HCT116 (cell line): ENCODE measurements at regions not wholly inside any gene's neighbourhood (a gene's known extent, or its start where the extent isn't known, plus 50 kb on each side); places are given as distances from the start of the nearest gene placed in this dataset.

ENCODE experiments used
- ATAC-seq: fragments of 200-7000 bp; cut with Tn5 transposase; 2 replicates; pipeline ENCODE4 v1.9.1; 2020; ENCODE audit warnings: mild to moderate bottlenecking, moderate library complexity
- BruUV-seq: library from RNA; stranded (reverse); fragments of 400-500 nt; replicated peaks from 2 replicates; lab custom pipeline; 2021; lab: Mats Ljungman, UMichigan
- CTCF ChIA-PET: fragments of 300-600 bp; sonication (Branson Sonifier 250); formaldehyde crosslinking; loops from one replicate; lab custom pipeline; 2021; ENCODE audit warnings: antibody characterized with exemption; lab: Charles Lee
- POLR2A ChIA-PET: fragments of 300-600, 350-600 bp; sonication (Branson Sonifier 250); formaldehyde crosslinking; loops from one replicate; lab custom pipeline; 2021; ENCODE audit warnings: antibody characterized with exemption; lab: Charles Lee
- RAD21 ChIA-PET, 2 experiments: fragments of 300-600 bp; sonication (Branson Sonifier 250); formaldehyde crosslinking; loops; one replicate each; lab custom pipeline; 2023; ENCODE audit warnings: low total read pairs in 2 of 2; ENCODE audit not compliant: uncharacterized antibody in 2 of 2, unreplicated experiment in 2 of 2, low non-redundant PET in 1 of 2; lab: Charles Lee
- DNase-seq: peaks from one replicate; pipeline ENCODE4 v3.0.0-alpha.2; 2010; ENCODE audit warnings: low read depth, low spot score
- H2AFZ ChIP-seq: fragments of 200-600 bp; shearing (Covaris generic), sonication (generic); 2 replicates; pipeline ENCODE4 v1.6.1; 2017; ENCODE audit warnings: low read depth, mixed run types, mixed read lengths, antibody characterized with exemption, low read length; ENCODE audit not compliant: poor library complexity, severe bottlenecking
- H3K27ac ChIP-seq: 2 replicates; pipeline ENCODE4 v1.5.1; 2012; ENCODE audit warnings: low read depth, low read length
- H3K27me3 ChIP-seq: fragments of 200-600 bp; sonication (generic); 2 replicates; pipeline ENCODE4 v1.6.1; 2016; ENCODE audit warnings: mixed run types, low read length, mixed read lengths; ENCODE audit not compliant: insufficient read depth
- H3K36me3 ChIP-seq, 2 experiments: fragments of 200-500 bp in 1 of 2; fragments of 200-600 bp in 1 of 2; sonication (Bioruptor generic) in 1 of 2; sonication (generic) in 1 of 2; 2 replicates each; pipeline versions ENCODE4 v1.5.1 to v1.6.1; 2014 to 2016; ENCODE audit warnings: low read length in 2 of 2, inconsistent platforms in 1 of 2, mixed read lengths in 1 of 2, mixed run types in 1 of 2; ENCODE audit not compliant: insufficient read depth in 2 of 2, control insufficient read depth in 1 of 2
- H3K4me1 ChIP-seq, 2 experiments: fragments of 200-600 bp in 1 of 2; sonication (generic) in 1 of 2; 2 replicates each; pipeline versions ENCODE4 v1.5.1 to v1.6.1; 2012 to 2017; ENCODE audit warnings: low read length in 2 of 2, inconsistent platforms in 1 of 2, mild to moderate bottlenecking in 1 of 2, mixed read lengths in 1 of 2, mixed run types in 1 of 2, moderate library complexity in 1 of 2; ENCODE audit not compliant: insufficient read depth in 2 of 2, control insufficient read depth in 1 of 2
- H3K4me2 ChIP-seq: fragments of 200-600 bp; sonication (generic); 2 replicates; pipeline ENCODE4 v1.6.1; 2017; ENCODE audit warnings: mixed run types, low read length, mixed read lengths
- H3K4me3 ChIP-seq, 2 experiments: fragments of 200-600 bp in 1 of 2; sonication (generic) in 1 of 2; replicated peaks in 1 of 2; 2 replicates each; pipeline ENCODE4 v1.5.1; 2011 to 2016; ENCODE audit warnings: low read length in 2 of 2, control low read depth in 1 of 2, low read depth in 1 of 2, mild to moderate bottlenecking in 1 of 2, mixed read lengths in 1 of 2, mixed run types in 1 of 2
- H3K79me2 ChIP-seq: fragments of 200-600 bp; sonication (generic); 2 replicates; pipeline ENCODE4 v1.6.1; 2017; ENCODE audit warnings: mild to moderate bottlenecking, mixed run types, low read length, moderate library complexity, mixed read lengths; ENCODE audit not compliant: insufficient read depth
- H3K9ac ChIP-seq: fragments of 200-600 bp; sonication (generic); 2 replicates; pipeline ENCODE4 v1.6.1; 2016; ENCODE audit warnings: low read length, mixed read lengths
- H3K9me2 ChIP-seq: fragments of 200-600 bp; sonication (generic), shearing (Covaris generic); 2 replicates; pipeline ENCODE4 v1.6.1; 2017; ENCODE audit warnings: mixed run types, mild to moderate bottlenecking, moderate library complexity; ENCODE audit not compliant: insufficient read depth
- H3K9me3 ChIP-seq, 2 experiments: fragments of 200-500 bp in 1 of 2; fragments of 200-600 bp in 1 of 2; sonication (Bioruptor generic) in 1 of 2; sonication (generic) in 1 of 2; 2 replicates each; pipeline ENCODE4 v1.6.1; 2014 to 2017; ENCODE audit warnings: low read length in 2 of 2, mixed read lengths in 2 of 2, inconsistent platforms in 1 of 2, low read depth in 1 of 2, mild to moderate bottlenecking in 1 of 2, mixed run types in 1 of 2, moderate library complexity in 1 of 2; ENCODE audit not compliant: control insufficient read depth in 1 of 2, insufficient read depth in 1 of 2
- H4K20me1 ChIP-seq: fragments of 200-600 bp; sonication (generic), shearing (Covaris generic); 2 replicates; pipeline ENCODE4 v1.6.1; 2017; ENCODE audit warnings: mixed run types, mild to moderate bottlenecking, moderate library complexity; ENCODE audit not compliant: insufficient read depth
- CBX3 ChIP-seq: IDR thresholded peaks from 2 replicates; pipeline ENCODE4 v1.6.1; 2012; ENCODE audit warnings: low read depth
- CEBPB ChIP-seq: IDR thresholded peaks from 2 replicates; pipeline ENCODE4 v1.6.1; 2012; ENCODE audit warnings: low read depth
- EGR1 ChIP-seq: IDR thresholded peaks from 2 replicates; pipeline ENCODE4 v1.6.1; 2012; ENCODE audit warnings: low read depth
- EZH2 ChIP-seq: fragments of 200-600 bp; sonication (generic); IDR thresholded peaks from 2 replicates; pipeline ENCODE4 v1.6.1; 2017; ENCODE audit warnings: antibody characterized with exemption, mixed run types
- POLR2AphosphoS5 ChIP-seq: IDR thresholded peaks from 2 replicates; pipeline ENCODE4 v1.6.1; 2011; ENCODE audit warnings: mild to moderate bottlenecking, low read depth, low read length, moderate library complexity
- SIN3A ChIP-seq: IDR thresholded peaks from 2 replicates; pipeline ENCODE4 v1.6.1; 2012; ENCODE audit warnings: low read depth
- SP1 ChIP-seq: IDR thresholded peaks from 2 replicates; pipeline ENCODE4 v1.6.1; 2012; ENCODE audit warnings: low read depth
- SRF ChIP-seq: IDR thresholded peaks from 2 replicates; pipeline ENCODE4 v1.6.1; 2012; ENCODE audit warnings: low read depth
- TCF7L2 ChIP-seq: IDR thresholded peaks from 2 replicates; pipeline ENCODE4 v1.7.0; 2011; ENCODE audit warnings: borderline replicate concordance, inconsistent platforms; ENCODE audit not compliant: insufficient read depth, insufficient read length; ENCODE audit errors: extremely low read depth
- YY1 ChIP-seq: IDR thresholded peaks from 2 replicates; pipeline ENCODE4 v1.6.1; 2011; ENCODE audit warnings: low read length, low read depth, moderate library complexity, mild to moderate bottlenecking; ENCODE audit not compliant: insufficient replicate concordance; ENCODE audit errors: extremely low read depth
- ZFX ChIP-seq: fragments of 450-650 bp; IDR thresholded peaks from 2 replicates; pipeline ENCODE4 v1.6.1; 2017
- intact Hi-C: fragments of 100-400 bp; cut with micrococcal nuclease; formaldehyde crosslinking; loops from 2 replicates; pipeline ENCODE4 v1.10.0; 2022
- TF ChIP-seq, protein P1 (sequence below): IDR thresholded peaks from 2 replicates; pipeline ENCODE4 v1.6.1; 2012; ENCODE audit warnings: low read depth

DNA sequence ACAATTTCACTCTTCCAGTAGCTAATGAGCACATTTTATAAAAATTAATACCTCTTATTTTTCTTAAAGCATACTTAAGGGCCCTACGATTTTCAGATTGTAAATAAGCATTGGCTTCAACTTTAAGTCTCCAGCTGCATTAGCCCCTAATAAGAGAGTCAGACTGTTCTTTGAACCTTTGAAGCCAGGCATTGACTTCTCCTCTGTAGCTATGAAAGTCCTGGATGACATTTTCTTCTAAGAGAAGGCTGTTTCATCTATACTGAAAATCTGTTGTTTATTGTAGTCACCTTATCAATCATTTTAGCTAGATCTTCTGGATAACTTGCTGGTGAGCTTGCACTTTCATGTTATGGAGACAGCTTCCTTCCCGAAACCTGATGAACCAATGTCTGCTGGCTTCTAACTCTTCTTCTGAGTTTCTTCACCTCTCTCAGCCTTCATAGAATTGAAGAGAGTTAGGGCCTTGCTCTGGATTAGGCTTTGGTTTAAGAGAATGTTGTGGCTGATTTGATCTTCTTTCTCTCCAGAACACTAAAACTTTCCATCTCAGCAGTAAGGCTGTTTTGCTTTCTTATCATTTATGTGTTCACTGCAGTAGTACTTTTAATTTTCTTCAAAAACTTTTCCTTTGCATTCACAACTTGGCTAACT, 377.1 kb upstream of the RGS6 start:
- ChIA-PET CTCF (no interaction called here), POLR2A (no interaction called here), RAD21 (no interaction called here)
- no peaks in the 10 kb centered on the region for H3K4me1 ChIP-seq
- no peaks in the 10 kb centered on the region for H3K27me3 ChIP-seq
- H3K27ac ChIP-seq, result no peak overlapping the region
- no peak overlapping the region for H3K9ac ChIP-seq
- DNase-seq (no peak), ATAC-seq (no peak)
- no peak overlapping the region for H3K4me2 ChIP-seq
- H2AFZ ChIP-seq, result no peak overlapping the region
- no peaks in the 10 kb centered on the region for H4K20me1 ChIP-seq
- no peaks in the 10 kb centered on the region for H3K9me3 ChIP-seq
- H3K79me2 ChIP-seq, result no peaks in the 10 kb centered on the region
- H3K36me3 ChIP-seq, result no peaks in the 10 kb centered on the region
- no peaks in the 10 kb centered on the region for H3K9me2 ChIP-seq
- H3K4me3 ChIP-seq, result no peak overlapping the region
- TF ChIP-seq SIN3A (no peak), POLR2AphosphoS5 (no peak), YY1 (no peak), CEBPB (no peak), SRF (no peak), ZFX (no peak), EGR1 (no peak), TCF7L2 (no peak), SP1 (no peak), EZH2 (no peak), CBX3 (no peak)
- TF ChIP-seq, protein P1, sequence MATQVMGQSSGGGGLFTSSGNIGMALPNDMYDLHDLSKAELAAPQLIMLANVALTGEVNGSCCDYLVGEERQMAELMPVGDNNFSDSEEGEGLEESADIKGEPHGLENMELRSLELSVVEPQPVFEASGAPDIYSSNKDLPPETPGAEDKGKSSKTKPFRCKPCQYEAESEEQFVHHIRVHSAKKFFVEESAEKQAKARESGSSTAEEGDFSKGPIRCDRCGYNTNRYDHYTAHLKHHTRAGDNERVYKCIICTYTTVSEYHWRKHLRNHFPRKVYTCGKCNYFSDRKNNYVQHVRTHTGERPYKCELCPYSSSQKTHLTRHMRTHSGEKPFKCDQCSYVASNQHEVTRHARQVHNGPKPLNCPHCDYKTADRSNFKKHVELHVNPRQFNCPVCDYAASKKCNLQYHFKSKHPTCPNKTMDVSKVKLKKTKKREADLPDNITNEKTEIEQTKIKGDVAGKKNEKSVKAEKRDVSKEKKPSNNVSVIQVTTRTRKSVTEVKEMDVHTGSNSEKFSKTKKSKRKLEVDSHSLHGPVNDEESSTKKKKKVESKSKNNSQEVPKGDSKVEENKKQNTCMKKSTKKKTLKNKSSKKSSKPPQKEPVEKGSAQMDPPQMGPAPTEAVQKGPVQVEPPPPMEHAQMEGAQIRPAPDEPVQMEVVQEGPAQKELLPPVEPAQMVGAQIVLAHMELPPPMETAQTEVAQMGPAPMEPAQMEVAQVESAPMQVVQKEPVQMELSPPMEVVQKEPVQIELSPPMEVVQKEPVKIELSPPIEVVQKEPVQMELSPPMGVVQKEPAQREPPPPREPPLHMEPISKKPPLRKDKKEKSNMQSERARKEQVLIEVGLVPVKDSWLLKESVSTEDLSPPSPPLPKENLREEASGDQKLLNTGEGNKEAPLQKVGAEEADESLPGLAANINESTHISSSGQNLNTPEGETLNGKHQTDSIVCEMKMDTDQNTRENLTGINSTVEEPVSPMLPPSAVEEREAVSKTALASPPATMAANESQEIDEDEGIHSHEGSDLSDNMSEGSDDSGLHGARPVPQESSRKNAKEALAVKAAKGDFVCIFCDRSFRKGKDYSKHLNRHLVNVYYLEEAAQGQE, result no peak
- no TSS peak for BruUV-seq
- intact Hi-C loops, result no loop called here
